NCI-H146 (cell line): ENCODE measurements at regions not wholly inside any gene's neighbourhood (a gene's known extent, or its start where the extent isn't known, plus 50 kb on each side); places are given as distances from the start of the nearest gene placed in this dataset.
"Not testable (repeated sequence)": the region's sequence is repeated elsewhere in the genome, so short reads cannot be mapped to it uniquely, and the experiment has no call there.

Source experiments
- DNase-seq: peaks from one replicate; lab custom pipeline; 2025; lab: John Stamatoyannopoulos, UW

DNA sequence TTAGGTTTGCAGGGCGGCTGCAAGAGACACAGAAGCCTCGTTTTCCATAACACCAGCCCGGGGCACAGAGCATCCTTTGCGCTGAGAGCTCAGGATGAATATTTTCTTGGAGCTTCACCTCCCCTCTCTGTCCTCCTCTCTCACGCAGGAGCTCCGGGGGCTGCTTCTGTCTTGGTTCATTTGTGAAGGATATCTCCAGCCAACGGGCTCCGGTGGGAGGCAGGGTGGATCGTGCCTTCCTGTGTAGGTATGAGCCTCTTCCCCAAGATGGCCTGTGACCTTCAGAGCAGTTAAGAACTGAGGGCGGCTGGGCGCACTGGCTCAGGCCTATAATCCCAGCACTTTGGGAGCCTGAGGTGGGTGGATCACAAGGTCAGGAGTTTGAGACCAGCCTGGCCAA, 319.0 kb upstream of the C1orf174 start:
- DNase-seq, result no peak

DNA sequence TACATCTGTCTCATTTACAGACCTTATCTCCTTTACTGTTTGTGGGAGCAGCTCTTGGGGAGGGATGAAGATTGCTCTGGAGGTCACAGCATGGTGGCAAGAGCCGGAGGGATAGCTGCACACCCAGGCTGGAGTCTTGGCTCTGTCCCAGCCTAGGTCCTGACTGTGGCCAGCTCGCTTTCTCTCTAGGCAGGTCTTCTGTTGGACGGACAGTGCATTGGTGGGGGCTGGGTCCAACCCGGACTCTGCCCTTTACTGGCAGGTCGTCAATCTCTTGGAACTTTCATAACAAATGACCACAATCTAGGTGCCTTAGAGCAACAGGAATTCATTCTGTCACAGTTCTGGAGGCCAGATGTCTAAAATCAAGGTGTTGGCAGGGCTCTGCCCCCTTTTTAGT, 319.8 kb upstream of the C1orf174 start:
- no peak for DNase-seq

DNA sequence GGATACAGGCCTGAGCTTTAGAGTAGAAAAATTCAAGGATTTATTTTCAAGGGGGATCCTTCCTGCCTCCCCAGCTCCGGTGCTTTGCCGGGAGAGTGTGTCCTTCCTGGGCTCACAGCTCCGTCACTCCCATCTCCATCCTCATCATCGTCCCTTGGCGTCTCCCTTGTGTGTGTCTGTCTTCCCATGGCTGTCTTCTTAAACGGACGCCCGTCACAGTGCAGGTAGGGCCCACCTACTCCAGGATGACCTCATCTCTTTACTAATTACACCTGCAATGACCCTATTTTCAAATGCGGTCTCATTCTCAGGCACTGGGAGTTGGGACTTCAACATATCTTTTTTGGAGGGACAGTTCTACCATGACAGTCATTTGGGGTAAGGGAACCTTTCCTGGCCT, 320.3 kb upstream of the C1orf174 start:
- no peak for DNase-seq

DNA sequence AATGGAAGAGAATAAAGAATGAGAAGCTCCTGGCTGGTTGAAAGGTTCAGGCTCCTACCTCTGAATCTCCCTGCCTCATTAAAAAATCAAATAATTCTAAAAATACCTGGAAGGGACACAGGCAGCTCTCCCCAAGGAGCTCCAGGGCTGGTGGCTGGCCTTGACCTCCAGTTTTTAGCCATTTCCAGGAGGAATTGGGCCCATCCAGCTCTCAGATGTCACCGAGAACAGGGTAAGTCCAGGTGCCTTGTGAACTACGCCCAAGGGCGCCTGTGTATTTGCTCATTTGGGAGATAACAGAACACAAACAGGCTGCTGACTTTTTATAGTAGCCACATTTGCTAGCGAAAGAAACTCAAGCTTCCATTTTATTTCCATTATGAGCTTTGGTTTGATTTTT, 321.0 kb upstream of the C1orf174 start:
- DNase-seq, result no peak

DNA sequence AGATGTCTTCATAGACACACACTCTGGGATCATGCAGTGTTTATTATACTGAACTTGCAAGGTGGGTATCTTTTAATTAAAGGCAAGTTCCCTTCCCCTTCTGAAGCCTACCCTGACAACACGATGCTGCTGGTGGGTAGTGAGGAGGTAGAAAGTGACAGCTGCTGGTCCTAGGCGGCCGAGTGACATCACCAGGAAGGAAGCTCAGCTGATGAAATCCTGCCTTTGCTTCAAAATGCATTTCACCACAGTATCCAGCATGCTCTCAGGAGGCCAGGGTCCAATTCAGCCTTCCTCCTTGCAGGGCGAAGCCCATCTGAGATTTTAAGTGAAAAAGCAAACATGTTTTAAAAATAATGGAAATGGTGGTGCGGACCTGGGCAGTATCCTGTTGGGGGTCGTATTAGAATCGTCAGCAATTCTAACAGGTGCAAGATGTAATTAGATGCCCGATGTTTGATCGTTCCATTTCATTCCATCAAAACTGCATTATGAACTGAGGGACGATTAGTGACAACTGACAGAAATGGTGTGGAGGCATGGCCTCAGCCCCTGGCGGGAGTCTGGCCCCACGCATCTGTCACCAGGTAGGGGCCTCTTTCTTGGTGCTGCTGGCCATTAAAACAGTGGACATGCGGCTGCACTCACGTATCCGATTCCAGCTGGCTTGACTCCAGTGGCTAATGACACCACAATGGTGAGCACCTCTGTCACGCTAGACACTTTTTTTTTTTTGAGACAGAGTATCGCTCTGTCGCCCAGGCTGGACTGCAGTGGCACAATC, 324.8 kb upstream of the C1orf174 start:
- DNase-seq, result no peak

DNA sequence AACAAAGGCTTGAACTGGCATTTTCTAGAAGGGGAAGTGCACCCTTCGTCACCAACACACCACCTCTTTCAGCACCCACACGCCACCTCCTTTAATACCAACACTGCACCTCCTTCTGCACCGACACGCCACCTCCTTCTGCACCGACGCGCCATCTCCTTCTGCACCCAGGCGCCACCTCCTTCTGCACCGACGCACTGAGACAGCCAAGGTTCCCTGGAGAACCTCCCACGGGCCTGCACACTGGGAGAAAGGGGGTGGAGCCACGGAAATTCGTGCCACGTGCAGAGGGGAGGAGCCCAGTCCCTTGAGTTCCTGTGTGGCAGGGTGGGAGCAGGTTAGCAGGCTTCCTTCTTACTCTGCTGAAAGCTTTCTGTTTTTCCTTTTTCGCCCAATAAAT, 327.9 kb upstream of the C1orf174 start:
- no peak for DNase-seq

DNA sequence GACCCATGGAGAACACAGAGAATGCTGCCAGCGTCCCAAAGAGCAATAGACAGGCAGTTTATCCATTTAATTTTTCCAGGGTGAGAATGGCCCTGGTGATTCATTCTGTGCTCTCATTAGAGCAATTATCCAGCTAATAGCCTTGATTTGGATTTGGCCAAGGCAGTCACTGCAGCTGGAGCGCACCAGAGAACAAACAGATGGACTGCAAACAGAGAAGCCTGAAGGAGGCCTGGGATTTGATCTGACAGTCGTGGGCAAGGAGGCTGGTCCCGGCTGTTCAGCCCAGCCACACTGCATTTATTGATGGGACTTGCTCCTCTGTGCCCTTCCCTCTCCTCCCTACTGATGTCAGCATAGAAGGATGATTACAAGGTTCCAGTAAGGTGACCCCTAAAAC, 353.9 kb upstream of the C1orf174 start:
- DNase-seq, result no peak

DNA sequence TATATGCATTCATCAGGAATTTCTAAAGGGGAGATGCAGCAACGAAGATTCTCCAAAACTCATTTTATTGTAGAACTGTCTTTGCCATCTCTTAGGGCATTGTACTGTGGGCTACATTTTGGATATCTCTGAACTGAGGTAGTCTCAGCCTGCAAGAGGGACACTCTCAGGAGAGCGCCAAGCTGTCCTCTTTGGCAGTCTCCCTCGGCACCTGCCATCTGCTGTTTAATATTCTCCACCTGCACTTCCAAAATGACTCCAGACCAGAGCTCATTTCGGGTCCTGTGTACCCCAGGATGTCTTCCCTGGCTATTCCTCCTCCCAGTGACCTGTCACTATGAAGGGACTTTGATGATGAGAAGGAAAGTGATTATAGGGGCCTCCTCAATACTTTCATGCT, 356.3 kb upstream of the C1orf174 start:
- no peak for DNase-seq

DNA sequence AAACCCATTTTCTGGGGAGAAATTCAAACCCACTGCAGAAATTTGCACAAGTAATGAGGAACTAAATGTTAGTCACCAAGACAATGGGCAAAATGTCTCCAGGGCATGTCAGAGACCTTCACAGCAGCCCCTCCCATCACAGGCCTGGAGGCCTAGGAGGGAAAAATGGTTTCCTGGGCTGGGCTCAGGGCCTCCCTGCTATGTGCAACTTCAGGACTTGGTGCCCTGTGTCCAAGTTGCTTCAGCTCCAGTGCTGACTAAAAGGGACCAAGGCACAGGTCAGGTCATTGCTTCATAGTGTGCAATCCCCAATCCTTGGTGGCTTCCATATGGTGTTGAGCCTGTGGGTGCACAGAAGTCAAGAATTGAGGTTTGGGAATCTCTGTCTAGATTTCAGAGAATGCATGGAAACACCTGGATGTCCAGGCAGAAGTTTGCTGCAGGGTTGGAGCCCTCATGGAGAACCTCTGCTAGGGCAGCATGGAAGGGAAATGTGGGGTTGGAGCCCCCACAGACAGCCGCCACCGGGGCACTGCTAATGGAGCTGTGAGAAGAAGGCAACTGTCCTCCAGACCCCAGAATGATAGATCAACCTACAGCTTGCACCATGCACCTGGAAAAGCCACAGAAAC, 358.2 kb upstream of the C1orf174 start:
- not testable (repeated sequence) for DNase-seq

DNA sequence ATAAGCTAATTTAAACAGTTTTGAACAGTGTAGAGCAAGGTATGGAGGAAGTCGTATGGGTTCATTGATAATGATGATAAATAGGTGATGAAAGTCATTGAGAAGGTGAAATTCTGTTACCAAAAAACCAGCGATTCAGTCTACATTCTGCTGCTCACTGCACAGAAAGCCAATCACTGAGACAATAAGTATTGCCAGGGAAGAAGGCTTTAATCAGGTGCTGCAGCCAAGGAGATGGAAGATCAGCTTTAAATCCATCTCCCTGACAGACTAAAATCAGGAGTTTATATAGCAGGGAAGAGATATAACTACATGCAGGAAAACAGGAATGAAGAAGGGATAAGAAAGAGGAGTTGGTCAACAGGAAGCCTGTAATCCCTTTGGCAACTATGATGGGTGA, 361.3 kb upstream of the C1orf174 start:
- no peak for DNase-seq

DNA sequence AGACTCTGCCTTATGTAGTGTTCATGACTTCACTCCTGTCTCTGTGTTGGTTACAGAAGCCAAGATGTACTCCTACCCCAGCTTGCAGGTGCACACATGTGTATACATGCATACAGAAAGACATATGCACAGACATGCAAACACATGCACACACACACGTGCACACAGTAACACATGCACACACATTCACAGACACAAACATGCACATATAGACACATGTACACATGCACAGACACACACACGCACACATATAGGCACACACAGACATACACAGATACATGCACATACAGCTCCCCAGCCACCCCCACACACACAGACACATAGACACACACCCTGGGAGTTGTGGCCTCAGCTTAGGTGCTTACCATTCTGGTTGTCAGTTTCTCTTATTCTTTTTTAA, 362.6 kb upstream of the C1orf174 start:
- DNase-seq, result no peak

DNA sequence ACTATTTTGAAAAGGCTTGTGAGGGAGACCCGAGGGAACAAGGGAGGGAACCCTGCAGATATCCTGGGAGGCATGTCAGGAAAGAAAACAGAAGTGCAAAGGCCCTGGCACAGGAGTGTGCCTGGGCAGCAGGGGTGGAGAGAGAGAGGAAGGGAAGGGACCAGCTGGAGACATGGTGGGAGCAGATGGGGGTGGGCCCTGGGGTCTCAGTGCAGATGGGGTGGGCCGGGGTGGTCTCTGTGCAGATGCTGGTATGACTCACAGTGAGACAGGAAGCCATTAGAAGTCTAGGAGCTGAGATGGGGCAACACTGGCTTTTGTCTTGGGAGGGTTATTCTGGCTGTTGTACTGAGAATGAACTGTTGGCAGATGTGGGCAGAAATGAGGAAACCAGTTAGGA, 363.6 kb upstream of the C1orf174 start:
- no peak for DNase-seq

DNA sequence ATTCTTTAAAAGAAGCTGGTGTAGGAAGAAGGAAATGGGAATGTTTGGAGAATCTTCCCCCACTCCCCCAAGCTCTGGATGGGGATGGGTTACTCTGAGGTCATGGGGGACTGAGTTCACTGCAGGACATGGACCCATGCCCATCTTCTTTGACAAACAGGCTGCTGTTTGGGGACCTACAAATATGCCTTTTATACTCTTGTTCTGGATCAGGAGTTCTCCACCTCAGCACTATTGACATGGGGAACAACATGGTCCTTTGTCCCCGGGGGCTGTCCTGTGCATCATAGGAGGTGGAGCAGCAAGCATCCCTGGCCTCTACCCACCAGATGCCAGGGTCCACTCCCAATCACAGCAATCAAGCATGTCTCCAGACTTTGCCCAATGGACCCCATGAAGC, 365.8 kb upstream of the C1orf174 start:
- DNase-seq, result no peak

DNA sequence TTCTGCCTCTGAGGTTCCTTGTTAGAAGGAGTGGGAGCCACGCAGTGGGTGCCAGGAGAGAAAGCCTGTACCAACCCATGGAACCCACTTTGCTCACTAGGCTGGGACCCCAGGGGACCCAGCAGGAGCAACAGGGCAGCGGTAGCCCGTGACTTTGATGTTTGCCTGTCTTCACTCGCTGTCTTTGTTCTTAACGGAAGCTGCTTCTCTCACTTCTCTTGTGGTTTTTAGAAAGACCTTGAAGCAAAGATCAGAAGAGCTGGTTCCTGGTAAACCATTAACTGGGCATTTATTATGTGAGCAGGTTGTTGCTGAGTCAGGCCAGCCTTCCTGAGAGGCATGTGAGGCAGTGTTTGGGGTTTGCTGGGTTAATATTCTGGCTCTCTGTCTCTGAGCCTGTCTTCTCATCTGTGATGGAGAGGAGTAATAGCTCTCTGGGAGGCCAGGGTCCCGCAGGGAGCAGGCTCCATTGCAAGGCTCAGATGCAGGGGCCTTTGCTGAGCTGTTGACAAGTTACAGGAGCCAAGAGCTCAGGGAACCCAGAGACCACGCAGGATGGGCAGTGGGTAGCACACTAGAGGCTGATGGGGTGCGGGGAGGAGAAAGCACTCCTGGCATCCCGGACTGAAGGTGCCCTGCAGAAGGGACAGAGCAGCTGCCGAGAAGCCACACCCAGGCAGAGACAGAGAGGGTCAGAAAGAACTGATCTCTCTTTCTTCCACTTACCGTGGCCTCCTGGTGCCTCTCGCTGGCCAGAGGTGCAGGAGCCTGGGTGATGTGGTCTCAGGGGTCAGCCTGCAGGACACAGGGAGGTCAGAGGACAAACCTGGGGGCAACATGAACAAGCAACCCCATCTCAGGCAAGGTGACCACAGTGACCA, 367.5 kb upstream of the C1orf174 start:
- no peak for DNase-seq

DNA sequence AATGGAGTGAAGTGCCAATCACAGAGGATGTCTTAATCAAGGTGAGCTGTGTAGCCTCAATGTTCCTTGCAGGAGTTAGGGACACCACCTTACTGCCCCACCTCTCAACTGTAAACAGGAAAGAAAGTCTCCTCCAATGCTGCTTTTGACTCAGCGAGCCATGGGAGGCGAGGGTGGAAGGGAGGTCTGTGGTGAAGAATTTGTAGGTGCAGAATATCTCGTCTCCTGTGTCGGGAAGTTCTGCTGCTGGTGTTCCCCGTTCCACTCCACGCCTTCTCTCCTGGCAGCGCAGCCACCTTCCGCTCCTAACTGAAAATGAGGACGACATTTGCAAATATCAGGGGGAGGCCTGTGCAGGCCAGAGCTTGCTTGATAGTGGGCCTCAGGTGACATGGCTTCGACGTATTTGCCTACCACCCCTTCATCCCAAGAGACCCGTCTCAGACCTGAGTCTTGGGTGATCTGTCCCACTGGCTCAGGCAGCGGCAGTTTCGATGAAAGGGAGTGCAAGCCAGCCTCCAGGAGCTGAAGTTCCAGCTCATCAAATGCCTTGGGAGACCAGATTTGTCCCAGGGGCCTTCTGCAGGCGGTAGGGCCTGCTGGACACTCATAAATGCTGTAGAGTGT, 368.3 kb upstream of the C1orf174 start:
- DNase-seq, result no peak

DNA sequence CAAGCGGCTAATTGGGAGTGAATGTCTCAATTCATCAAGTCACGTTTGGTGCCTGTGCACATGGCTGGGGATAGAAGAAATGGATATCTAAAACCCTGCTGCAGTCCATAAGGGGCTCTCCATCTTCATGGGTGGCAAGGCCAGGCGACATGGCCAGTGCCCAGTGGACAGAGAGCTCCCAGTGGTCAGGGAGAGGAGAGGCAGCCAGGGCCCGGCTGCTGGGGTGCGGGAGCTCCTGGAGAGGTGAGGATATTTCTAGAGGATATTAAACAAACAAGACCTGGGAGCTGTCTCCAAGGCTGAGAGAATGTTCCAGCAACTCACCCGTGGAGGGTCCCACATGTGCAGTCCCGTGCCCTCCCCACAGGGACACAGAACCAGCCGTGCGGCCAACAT, 368.8 kb upstream of the C1orf174 start:
- DNase-seq, result no peak

DNA sequence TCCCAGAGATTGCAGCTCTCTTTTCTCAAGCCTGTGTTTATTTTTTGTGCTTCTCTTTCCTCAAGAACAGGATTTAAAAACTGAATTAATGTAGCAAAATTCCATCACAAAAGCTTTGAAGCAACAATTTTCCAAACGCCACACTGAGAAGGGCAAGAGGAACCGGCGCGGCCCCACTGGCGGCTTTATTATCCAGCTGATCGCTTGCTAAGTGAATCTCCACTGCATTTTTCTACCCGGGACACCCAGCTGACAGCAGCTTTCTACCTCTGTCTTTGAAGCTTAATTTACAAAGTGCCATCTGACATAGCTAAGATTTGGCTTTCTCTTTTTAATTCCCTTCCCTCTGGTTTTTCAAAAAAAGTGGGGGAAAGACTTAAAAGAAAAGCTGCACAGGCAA, 369.3 kb upstream of the C1orf174 start:
- DNase-seq, result no peak

DNA sequence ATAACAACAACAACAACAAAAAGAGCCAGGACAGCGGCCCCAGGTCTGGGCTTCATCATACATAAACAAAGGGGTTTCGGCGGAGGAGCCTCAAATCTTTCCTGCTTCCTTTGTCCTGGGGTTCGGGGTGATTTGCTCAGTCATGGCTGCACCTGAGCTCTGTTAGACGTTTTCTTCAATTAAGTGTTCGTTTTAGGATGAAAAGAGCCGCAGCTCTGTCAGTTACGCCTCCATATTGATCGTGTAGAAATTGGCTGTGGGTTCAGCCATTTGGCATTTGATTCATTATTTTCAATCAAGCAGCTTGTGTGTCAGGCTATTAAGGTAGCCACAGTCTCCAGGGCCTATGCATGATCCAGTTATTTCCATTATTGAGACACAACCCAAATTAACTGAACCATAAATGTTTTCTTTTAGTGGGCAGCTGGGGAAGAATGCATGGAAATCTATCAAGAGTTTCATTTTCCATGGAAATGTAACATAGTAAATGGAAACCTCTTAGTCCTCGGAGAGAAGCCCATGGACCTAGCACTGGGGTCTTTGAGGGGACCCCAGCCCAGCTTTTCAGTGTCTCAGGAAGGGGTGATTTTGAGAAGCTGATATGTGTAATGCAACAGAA, 370.0 kb upstream of the C1orf174 start:
- DNase-seq, result no peak

DNA sequence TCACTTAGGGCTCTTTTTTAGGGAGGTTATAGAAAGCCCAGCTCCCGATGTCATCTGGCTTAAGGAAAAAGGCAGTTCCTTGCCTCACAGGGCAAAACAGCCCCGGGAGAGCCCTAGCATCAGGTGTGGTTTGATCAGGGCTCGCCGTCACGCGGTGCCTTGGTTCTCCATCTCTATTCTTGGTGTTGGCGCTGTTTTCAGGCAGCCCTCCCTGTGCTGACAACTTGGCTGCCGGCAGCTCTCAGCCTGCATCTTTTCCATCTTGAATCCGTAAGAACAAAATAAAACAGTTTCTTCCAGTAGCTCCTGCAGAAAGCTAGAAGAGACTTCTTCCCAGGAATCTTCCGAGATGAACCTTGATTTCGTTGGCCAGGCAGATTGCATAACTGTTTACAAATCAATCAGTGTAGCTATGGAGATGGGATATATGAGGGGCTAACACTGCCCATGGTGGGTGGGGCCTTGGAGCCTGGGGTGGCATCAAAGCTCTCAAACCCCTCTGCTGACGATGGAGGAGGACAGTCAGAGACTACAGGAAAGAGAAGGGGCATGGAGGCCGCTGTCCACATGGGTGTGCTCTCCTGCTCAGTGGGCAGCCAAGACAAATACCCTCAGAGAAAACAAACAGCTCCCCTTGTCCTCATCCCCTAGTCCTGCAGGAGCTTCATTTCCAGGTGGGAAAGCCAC, 370.7 kb upstream of the C1orf174 start:
- DNase-seq, result no peak

DNA sequence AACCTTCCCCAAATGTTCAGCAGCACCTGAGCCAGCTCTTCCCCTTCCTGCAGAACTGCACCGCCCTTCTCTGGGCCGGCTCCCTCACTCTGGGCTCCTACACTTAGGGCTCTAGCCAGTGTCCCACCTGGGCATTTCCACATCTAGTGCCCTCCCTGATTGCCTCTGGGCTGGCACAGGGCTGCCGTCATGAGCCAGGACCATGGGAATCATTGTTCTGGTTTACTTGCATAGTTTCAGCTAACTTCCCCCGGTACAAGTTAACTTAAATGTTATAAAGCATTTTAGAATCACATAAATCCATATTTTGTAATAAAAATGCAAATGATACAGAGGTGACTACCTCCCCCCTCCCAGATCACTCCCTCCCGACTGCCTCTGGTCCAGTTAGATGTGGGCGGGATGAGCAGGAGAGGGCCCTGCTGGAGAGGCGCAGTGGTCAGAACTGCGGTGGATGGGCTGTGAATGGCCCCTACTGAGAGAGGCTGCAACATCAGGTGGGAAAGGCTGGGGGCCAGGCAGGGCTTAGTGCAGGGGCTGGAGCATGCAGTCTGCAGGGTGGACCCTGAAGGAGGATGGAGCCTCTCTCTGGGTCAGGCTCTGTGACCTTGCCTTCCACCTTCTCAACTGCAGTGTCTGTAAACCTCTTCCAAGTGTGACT, 371.4 kb upstream of the C1orf174 start:
- no peak for DNase-seq

DNA sequence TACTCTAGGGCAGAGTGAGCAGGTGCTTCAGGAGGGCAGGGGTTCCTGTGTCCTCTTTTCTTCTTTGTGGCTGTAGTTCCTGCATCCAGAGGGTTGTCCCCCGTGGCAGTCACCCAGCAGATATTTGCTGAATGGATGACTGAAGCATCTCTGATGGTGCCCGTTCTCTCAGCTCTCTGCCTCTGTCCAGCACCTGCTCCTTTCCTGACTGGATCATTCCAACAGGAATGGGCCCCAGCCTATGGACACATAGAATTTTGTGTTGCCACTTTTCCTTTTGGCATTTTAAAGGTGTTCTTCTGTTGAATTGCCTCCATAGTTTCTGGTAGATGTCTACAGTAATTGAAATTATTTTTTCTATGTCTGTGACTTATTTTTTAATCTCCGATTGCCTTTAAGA, 372.5 kb upstream of the C1orf174 start:
- no peak for DNase-seq
